Fibroblast of lung (primary cell): ENCODE measurements at regions not wholly inside any gene's neighbourhood (a gene's known extent, or its start where the extent isn't known, plus 50 kb on each side); places are given as distances from the start of the nearest gene placed in this dataset.

Experiments used
- DNase-seq, 2 donors: peaks; one replicate each; pipeline versions ENCODE4 v3.0.0 to v3.0.0-alpha.2; 2010; ENCODE audit warnings: low read depth in 2 of 2
- H2AFZ ChIP-seq: 2 replicates; pipeline ENCODE4 v1.5.1; 2012; ENCODE audit warnings: low read length, control low read depth, inconsistent platforms
- H3K27ac ChIP-seq: 2 replicates; pipeline ENCODE4 v1.5.1; 2011; ENCODE audit warnings: low read length, control low read depth; ENCODE audit not compliant: insufficient read depth
- H3K27me3 ChIP-seq: 2 replicates; pipeline ENCODE4 v1.5.1; 2011; ENCODE audit warnings: mild to moderate bottlenecking, low read length; ENCODE audit not compliant: control insufficient read depth, insufficient read depth
- H3K36me3 ChIP-seq: 2 replicates; pipeline ENCODE4 v1.5.1; 2011; ENCODE audit warnings: low read length; ENCODE audit not compliant: control insufficient read depth, insufficient read depth
- H3K4me1 ChIP-seq: 2 replicates; pipeline ENCODE4 v1.5.1; 2011; ENCODE audit warnings: low read length; ENCODE audit not compliant: control insufficient read depth, insufficient read depth; ENCODE audit errors: extremely low read depth
- H3K4me2 ChIP-seq: 2 replicates; pipeline ENCODE4 v1.5.1; 2011; ENCODE audit warnings: low read length, control low read depth; ENCODE audit not compliant: insufficient read depth; ENCODE audit errors: extremely low read depth
- H3K4me3 ChIP-seq, 4 experiments: fragments of 200-600 bp in 1 of 4; sonication (generic) in 1 of 4; replicated peaks in 1 of 4; 2 replicates each; pipeline ENCODE4 v1.5.1; 2011 to 2016; ENCODE audit warnings: low read length in 4 of 4, low read depth in 3 of 4, mild to moderate bottlenecking in 3 of 4, control low read depth in 2 of 4, inconsistent platforms in 1 of 4, mixed read lengths in 1 of 4; ENCODE audit not compliant: insufficient read depth in 1 of 4; ENCODE audit errors: control extremely low read depth in 1 of 4
- H3K79me2 ChIP-seq: 2 replicates; pipeline ENCODE4 v1.5.1; 2012; ENCODE audit warnings: mild to moderate bottlenecking, low read length, inconsistent platforms; ENCODE audit not compliant: control insufficient read depth, insufficient read depth
- H3K9ac ChIP-seq: 2 replicates; pipeline ENCODE4 v1.5.1; 2011; ENCODE audit warnings: mild to moderate bottlenecking, low read length, control low read depth; ENCODE audit not compliant: insufficient read depth
- H3K9me3 ChIP-seq: 2 replicates; pipeline ENCODE4 v1.5.1; 2012; ENCODE audit warnings: low read depth, low read length; ENCODE audit not compliant: control insufficient read depth, insufficient read depth
- H4K20me1 ChIP-seq: 2 replicates; pipeline ENCODE4 v1.5.1; 2011; ENCODE audit warnings: low read length; ENCODE audit not compliant: control insufficient read depth, insufficient read depth; ENCODE audit errors: extremely low read depth
- CTCF ChIP-seq, 2 donors: IDR thresholded peaks in 1 of 2; conservative IDR thresholded peaks in 1 of 2; 1 replicate in 1 of 2; 2 replicates in 1 of 2; pipeline ENCODE4 v1.5.1; 2011 to 2012; ENCODE audit warnings: low read length in 2 of 2, control low read depth in 1 of 2, inconsistent platforms in 1 of 2, low read depth in 1 of 2, mild to moderate bottlenecking in 1 of 2
- EZH2 ChIP-seq: IDR thresholded peaks from 2 replicates; pipeline ENCODE4 v1.5.1; 2012; ENCODE audit warnings: low read length, control low read depth, mild to moderate bottlenecking; ENCODE audit errors: missing control alignments

GRCh38 chr9:95715868-95716435 lies 159.5 kb upstream of the ERCC6L2 start:
- Histone ChIP-seq H3K36me3 (no peaks in the 10 kb centered on the region), H4K20me1 (no peaks in the 10 kb centered on the region), H3K79me2 (no peaks in the 10 kb centered on the region), H3K27ac (no peak overlapping the region), H3K9me3 (no peaks in the 10 kb centered on the region), H3K4me2 (no peak overlapping the region), H2AFZ (no peak overlapping the region), H3K9ac (no peak overlapping the region), H3K4me1 (no peaks in the 10 kb centered on the region), H3K27me3 (no peaks in the 10 kb centered on the region), H3K4me3 (no peak overlapping the region)
- DNase-seq, result peak in 1 of 2 donors; percentile 36
- no peak for TF ChIP-seq EZH2
- no peak for TF ChIP-seq CTCF (conservative IDR thresholded peaks at IDR 0.05 in 1 of 2, IDR thresholded peaks at IDR 0.05 in 1 of 2; ENCODE audit: low read depth in 1 of 2, low read length in 2 of 2)

GRCh38 chr9:95710446-95710845 lies 165.0 kb upstream of the ERCC6L2 start:
- Histone ChIP-seq H3K79me2 (no peaks in the 10 kb centered on the region), H3K9ac (no peak overlapping the region), H2AFZ (no peak overlapping the region), H3K4me1 (no peaks in the 10 kb centered on the region), H3K27ac (no peak overlapping the region), H3K36me3 (no peaks in the 10 kb centered on the region), H3K9me3 (no peaks in the 10 kb centered on the region), H3K4me3 (no peak overlapping the region), H3K4me2 (no peak overlapping the region), H3K27me3 (peaks cover 3% of the 10 kb centered on the region), H4K20me1 (no peaks in the 10 kb centered on the region)
- no peak for DNase-seq
- TF ChIP-seq EZH2, result no peak
- TF ChIP-seq CTCF (conservative IDR thresholded peaks at IDR 0.05 in 1 of 2, IDR thresholded peaks at IDR 0.05 in 1 of 2; ENCODE audit: low read depth in 1 of 2, low read length in 2 of 2), result no peak

GRCh38 chr9:95696701-95697100 lies 178.8 kb upstream of the ERCC6L2 start:
- Histone ChIP-seq H3K27me3 (no peaks in the 10 kb centered on the region), H3K79me2 (no peaks in the 10 kb centered on the region), H3K4me1 (no peaks in the 10 kb centered on the region), H3K4me2 (no peak overlapping the region), H3K9me3 (no peaks in the 10 kb centered on the region), H3K4me3 (no peak overlapping the region), H3K36me3 (no peaks in the 10 kb centered on the region), H3K27ac (no peak overlapping the region), H2AFZ (no peak overlapping the region), H3K9ac (no peak overlapping the region), H4K20me1 (no peaks in the 10 kb centered on the region)
- no peak for TF ChIP-seq CTCF (conservative IDR thresholded peaks at IDR 0.05 in 1 of 2, IDR thresholded peaks at IDR 0.05 in 1 of 2; ENCODE audit: low read depth in 1 of 2, low read length in 2 of 2)
- no peak for TF ChIP-seq EZH2
- DNase-seq, result no peak
